Astrocyte (in vitro differentiated cells and primary cell): ENCODE measurements at regions not wholly inside any gene's neighbourhood (a gene's known extent, or its start where the extent isn't known, plus 50 kb on each side); places are given as distances from the start of the nearest gene placed in this dataset.
"Not testable (repeated sequence)": the region's sequence is repeated elsewhere in the genome, so short reads cannot be mapped to it uniquely, and the experiment has no call there.

Experiments used
- DNase-seq: peaks from one replicate; pipeline ENCODE4 v3.0.0-alpha.2; 2010; ENCODE audit warnings: low read depth
- FAIRE-seq: peaks from 2 replicates; lab custom pipeline; 2011; peaks lifted over from hg19 to GRCh38; lab: Jason Lieb, UNC
- H2AFZ ChIP-seq: 2 replicates; pipeline ENCODE4 v1.6.0; 2012; ENCODE audit warnings: low read depth, low read length, inconsistent platforms
- H3K27ac ChIP-seq: 2 replicates; pipeline ENCODE4 v1.5.1; 2011; ENCODE audit warnings: low read depth, low read length, inconsistent platforms
- H3K27me3 ChIP-seq: 2 replicates; pipeline ENCODE4 v1.6.0; 2011; ENCODE audit warnings: low read length, inconsistent platforms; ENCODE audit not compliant: insufficient read depth
- H3K36me3 ChIP-seq: 2 replicates; pipeline ENCODE4 v1.5.1; 2011; ENCODE audit warnings: low read length, inconsistent platforms; ENCODE audit not compliant: insufficient read depth
- H3K4me1 ChIP-seq: 2 replicates; pipeline ENCODE4 v1.5.1; 2011; ENCODE audit warnings: low read length, inconsistent platforms; ENCODE audit not compliant: insufficient read depth
- H3K4me2 ChIP-seq: 2 replicates; pipeline ENCODE4 v1.6.0; 2012; ENCODE audit warnings: low read length, inconsistent platforms
- H3K4me3 ChIP-seq: 2 replicates; pipeline ENCODE4 v1.5.1; 2011; ENCODE audit warnings: low read depth, mild to moderate bottlenecking, low read length, inconsistent platforms; ENCODE audit not compliant: insufficient read depth
- H3K79me2 ChIP-seq: 2 replicates; pipeline ENCODE4 v1.6.0; 2012; ENCODE audit warnings: mild to moderate bottlenecking, low read length, inconsistent platforms; ENCODE audit not compliant: insufficient read depth
- H3K9ac ChIP-seq: 2 replicates; pipeline ENCODE4 v1.6.0; 2012; ENCODE audit warnings: mild to moderate bottlenecking, low read length, inconsistent platforms
- H3K9me3 ChIP-seq: 2 replicates; pipeline ENCODE4 v1.5.1; 2012; ENCODE audit warnings: low read depth, mild to moderate bottlenecking, low read length, inconsistent platforms; ENCODE audit not compliant: insufficient read depth
- H4K20me1 ChIP-seq: 2 replicates; pipeline ENCODE4 v1.6.0; 2012; ENCODE audit warnings: low read length, inconsistent platforms; ENCODE audit not compliant: insufficient read depth
- H3K27ac Mint-ChIP-seq: one replicate; pipeline ENCODE4 v1.8.0; 2021; ENCODE audit warnings: mild to moderate bottlenecking, mixed read lengths; ENCODE audit not compliant: unreplicated experiment
- H3K27me3 Mint-ChIP-seq: one replicate; pipeline ENCODE4 v1.8.0; 2021; ENCODE audit warnings: low read depth, mixed read lengths; ENCODE audit not compliant: unreplicated experiment
- H3K36me3 Mint-ChIP-seq: one replicate; pipeline ENCODE4 v1.8.0; 2021; ENCODE audit warnings: low read depth, mixed read lengths; ENCODE audit not compliant: unreplicated experiment
- H3K4me1 Mint-ChIP-seq: one replicate; pipeline ENCODE4 v1.8.0; 2021; ENCODE audit warnings: low read depth, mixed read lengths; ENCODE audit not compliant: unreplicated experiment
- H3K4me3 Mint-ChIP-seq: one replicate; pipeline ENCODE4 v1.8.0; 2021; ENCODE audit warnings: mild to moderate bottlenecking, moderate library complexity, mixed read lengths; ENCODE audit not compliant: unreplicated experiment
- H3K9me3 Mint-ChIP-seq: one replicate; pipeline ENCODE4 v1.8.0; 2021; ENCODE audit warnings: mild to moderate bottlenecking, mixed read lengths; ENCODE audit not compliant: unreplicated experiment
- EZH2 ChIP-seq: IDR thresholded peaks from 2 replicates; pipeline ENCODE4 v1.6.1; 2012; ENCODE audit warnings: mild to moderate bottlenecking, low read length, inconsistent platforms; ENCODE audit not compliant: insufficient read depth
- TF ChIP-seq, protein P1 (sequence below): IDR thresholded peaks from 2 replicates; pipeline ENCODE4 v1.5.1; 2011; ENCODE audit warnings: low read depth, mild to moderate bottlenecking, inconsistent platforms, low read length, moderate library complexity; ENCODE audit not compliant: insufficient read depth

- Histone ChIP-seq H3K27me3 (no peaks in the 10 kb centered on the region), H3K79me2 (no peaks in the 10 kb centered on the region), H3K9me3 (peaks cover 3% of the 10 kb centered on the region), H3K9ac (no peak overlapping the region), H3K36me3 (no peaks in the 10 kb centered on the region), H3K4me2 (no peak overlapping the region), H3K4me3 (no peak overlapping the region), H3K27ac (no peak overlapping the region), H3K4me1 (no peaks in the 10 kb centered on the region), H2AFZ (no peak overlapping the region), H4K20me1 (no peaks in the 10 kb centered on the region)
- H3K4me1 Mint-ChIP-seq: no peaks in the 10 kb centered on the region
- no peak overlapping the region for H3K27ac Mint-ChIP-seq
- H3K36me3 Mint-ChIP-seq: no peaks in the 10 kb centered on the region
- no peak overlapping the region for H3K4me3 Mint-ChIP-seq
- DNase-seq (no peak), FAIRE-seq (no peak)
- peaks cover 10% of the 10 kb centered on the region for H3K9me3 Mint-ChIP-seq
- H3K27me3 Mint-ChIP-seq: no peaks in the 10 kb centered on the region
- TF ChIP-seq EZH2: no peak
- TF ChIP-seq, protein P1, sequence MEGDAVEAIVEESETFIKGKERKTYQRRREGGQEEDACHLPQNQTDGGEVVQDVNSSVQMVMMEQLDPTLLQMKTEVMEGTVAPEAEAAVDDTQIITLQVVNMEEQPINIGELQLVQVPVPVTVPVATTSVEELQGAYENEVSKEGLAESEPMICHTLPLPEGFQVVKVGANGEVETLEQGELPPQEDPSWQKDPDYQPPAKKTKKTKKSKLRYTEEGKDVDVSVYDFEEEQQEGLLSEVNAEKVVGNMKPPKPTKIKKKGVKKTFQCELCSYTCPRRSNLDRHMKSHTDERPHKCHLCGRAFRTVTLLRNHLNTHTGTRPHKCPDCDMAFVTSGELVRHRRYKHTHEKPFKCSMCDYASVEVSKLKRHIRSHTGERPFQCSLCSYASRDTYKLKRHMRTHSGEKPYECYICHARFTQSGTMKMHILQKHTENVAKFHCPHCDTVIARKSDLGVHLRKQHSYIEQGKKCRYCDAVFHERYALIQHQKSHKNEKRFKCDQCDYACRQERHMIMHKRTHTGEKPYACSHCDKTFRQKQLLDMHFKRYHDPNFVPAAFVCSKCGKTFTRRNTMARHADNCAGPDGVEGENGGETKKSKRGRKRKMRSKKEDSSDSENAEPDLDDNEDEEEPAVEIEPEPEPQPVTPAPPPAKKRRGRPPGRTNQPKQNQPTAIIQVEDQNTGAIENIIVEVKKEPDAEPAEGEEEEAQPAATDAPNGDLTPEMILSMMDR: no peak
Measured at GRCh38 chr9:30280229-30280900, 2104.1 kb upstream of the ACO1 start.

- Histone ChIP-seq H2AFZ (no peak overlapping the region), H3K4me1 (no peaks in the 10 kb centered on the region), H3K27me3 (no peaks in the 10 kb centered on the region), H3K27ac (no peak overlapping the region), H4K20me1 (no peaks in the 10 kb centered on the region), H3K4me2 (no peak overlapping the region), H3K79me2 (no peaks in the 10 kb centered on the region), H3K9me3 (no peaks in the 10 kb centered on the region), H3K4me3 (no peak overlapping the region), H3K36me3 (no peaks in the 10 kb centered on the region), H3K9ac (no peak overlapping the region)
- Mint-ChIP-seq H3K4me1 (no peaks in the 10 kb centered on the region), H3K27ac (no peak overlapping the region), H3K4me3 (no peak overlapping the region), H3K9me3 (no peaks in the 10 kb centered on the region), H3K36me3 (no peaks in the 10 kb centered on the region), H3K27me3 (no peaks in the 10 kb centered on the region)
- FAIRE-seq: no peak
- no peak for DNase-seq
- TF ChIP-seq, protein P1: no peak
- TF ChIP-seq EZH2: no peak
Measured at GRCh38 chr9:30289435-30289834, 2095.0 kb upstream of the ACO1 start.

DNA sequence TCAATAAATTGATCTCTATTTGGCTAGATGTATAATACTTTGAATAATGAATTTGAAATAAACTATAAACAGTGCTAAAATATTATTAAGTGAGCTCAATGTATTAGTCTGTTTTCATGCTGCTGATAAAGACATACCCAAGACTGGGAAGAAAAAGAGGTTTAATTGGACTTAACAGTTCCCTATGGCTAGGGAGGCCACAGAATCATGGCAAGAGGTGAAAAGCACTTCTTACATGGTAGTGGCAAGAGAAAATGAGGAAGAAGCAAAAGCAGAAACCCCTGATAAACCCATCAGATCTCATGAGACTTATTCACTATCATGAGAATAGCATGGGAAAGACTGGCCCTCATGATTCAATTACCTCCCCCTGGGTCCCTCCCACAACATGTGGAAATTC lies 2092.4 kb upstream of the ACO1 start:
- not testable (repeated sequence) for H4K20me1 ChIP-seq, H3K27ac ChIP-seq, H3K9me3 Mint-ChIP-seq, H3K27me3 Mint-ChIP-seq, H3K27me3 ChIP-seq, H3K4me3 ChIP-seq, H3K4me2 ChIP-seq, H3K36me3 ChIP-seq, H3K9me3 ChIP-seq, FAIRE-seq, H3K36me3 Mint-ChIP-seq, H3K4me1 Mint-ChIP-seq, H3K9ac ChIP-seq, DNase-seq, H3K4me1 ChIP-seq, H2AFZ ChIP-seq, H3K4me3 Mint-ChIP-seq, H3K27ac Mint-ChIP-seq, H3K79me2 ChIP-seq
